ENCODE measurements at regions not wholly inside any gene's neighbourhood (a gene's known extent, or its start where the extent isn't known, plus 50 kb on each side); places are given as distances from the start of the nearest gene placed in this dataset.

GRCh38 chr12:124085419-124086296, 112.6 kb downstream of the ZNF664 start:
- 20% methylated on average over 17 of the region's 17 CpGs for WGBS (ENCODE audit: insufficient coverage, low coverage, missing lambda C conversion rate)
- FAIRE-seq (no peak), DNase-seq (ENCODE audit: extremely low read depth in 1 of 4, low spot score in 3 of 4) (no peak), ATAC-seq (no peak)
- Histone ChIP-seq H3K4me2 (ENCODE audit: insufficient read depth, low read length) (no peak overlapping the region), H2AFZ (ENCODE audit: low read depth, low read length) (no peak overlapping the region), H3K9me1 (ENCODE audit: control insufficient read depth, insufficient read depth, low read length) (no peaks in the 10 kb centered on the region), H3K27ac (ENCODE audit: extremely low read depth, low read depth, low read length) (no peak overlapping the region), H3K9ac (ENCODE audit: insufficient read depth in 1 of 2, low read depth in 2 of 2, low read length in 2 of 2) (no peak overlapping the region), H4K20me1 (replicated peaks; ENCODE audit: control insufficient read depth, insufficient read depth, low read length) (no peaks in the 10 kb centered on the region), H3K4me1 (replicated peaks in 1 of 2; ENCODE audit: control insufficient read depth in 2 of 2, insufficient read depth in 2 of 2, low read length in 2 of 2) (peaks cover 0 to 2% of the 10 kb centered on the region in 2 experiments; a peak in 1 of 5 replicates), H3K4me3 (no peak overlapping the region), H3K79me2 (ENCODE audit: control insufficient read depth, insufficient read depth, low read length) (no peaks in the 10 kb centered on the region), H3K27me3 (ENCODE audit: control insufficient read depth in 2 of 2, insufficient read depth in 2 of 2, low read length in 2 of 2) (peaks cover 36 to 85% of the 10 kb centered on the region in 2 experiments), H3K36me3 (ENCODE audit: control insufficient read depth, insufficient read depth, low read length) (no peaks in the 10 kb centered on the region), H3K9me3 (replicated peaks; ENCODE audit: control insufficient read depth, insufficient read depth, low read depth, low read length) (no peaks in the 10 kb centered on the region)
- POLR2A ChIA-PET: no interaction called here
- in situ Hi-C loops (cut with MboI) (no loop called here), intact Hi-C loops (cut with micrococcal nuclease) (no loop called here)
- no peak for TF ChIP-seq FOXA1 (IDR thresholded peaks at IDR 0.05; ENCODE audit: borderline replicate concordance)
- no peak for TF ChIP-seq CBFA2T2 (conservative IDR thresholded peaks at IDR 0.05)
- TF ChIP-seq ZNF133 (CRISPR knock-in tag; IDR thresholded peaks at IDR 0.05): no peak
- no peak for TF ChIP-seq CHD1 (IDR thresholded peaks at IDR 0.05; ENCODE audit: low read length)
- TF ChIP-seq HDAC2 (IDR thresholded peaks at IDR 0.05): no peak
- TF ChIP-seq, protein P1, sequence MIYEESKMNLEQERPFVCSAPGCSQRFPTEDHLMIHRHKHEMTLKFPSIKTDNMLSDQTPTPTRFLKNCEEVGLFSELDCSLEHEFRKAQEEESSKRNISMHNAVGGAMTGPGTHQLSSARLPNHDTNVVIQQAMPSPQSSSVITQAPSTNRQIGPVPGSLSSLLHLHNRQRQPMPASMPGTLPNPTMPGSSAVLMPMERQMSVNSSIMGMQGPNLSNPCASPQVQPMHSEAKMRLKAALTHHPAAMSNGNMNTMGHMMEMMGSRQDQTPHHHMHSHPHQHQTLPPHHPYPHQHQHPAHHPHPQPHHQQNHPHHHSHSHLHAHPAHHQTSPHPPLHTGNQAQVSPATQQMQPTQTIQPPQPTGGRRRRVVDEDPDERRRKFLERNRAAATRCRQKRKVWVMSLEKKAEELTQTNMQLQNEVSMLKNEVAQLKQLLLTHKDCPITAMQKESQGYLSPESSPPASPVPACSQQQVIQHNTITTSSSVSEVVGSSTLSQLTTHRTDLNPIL (CRISPR knock-in tag; IDR thresholded peaks at IDR 0.05): no peak
- no peak for TF ChIP-seq ZFP1 (CRISPR knock-in tag; IDR thresholded peaks at IDR 0.05)
- no peak for TF ChIP-seq POLR2AphosphoS2 (IDR thresholded peaks at IDR 0.05; ENCODE audit: low read length)
- CTCF ChIA-PET (ENCODE audit: low intra/inter-chr PET ratio): no interaction called here
- BruUV-seq (replicated peaks): no TSS peak
